ENCODE measurements at regions not wholly inside any gene's neighbourhood (a gene's known extent, or its start where the extent isn't known, plus 50 kb on each side); places are given as distances from the start of the nearest gene placed in this dataset.

GRCh38 chr3:164408326-164408725 is 670.0 kb downstream of the SI start:
- no peak for TF ChIP-seq EP300 (IDR thresholded peaks at IDR 0.05)
- no peak for TF ChIP-seq CTCF (IDR thresholded peaks at IDR 0.05)
